Pulmonary artery endothelial cell (primary cell): ENCODE measurements at regions not wholly inside any gene's neighbourhood (a gene's known extent, or its start where the extent isn't known, plus 50 kb on each side); places are given as distances from the start of the nearest gene placed in this dataset.

Experiments used
- DNase-seq: peaks from one replicate; pipeline ENCODE4 v3.0.0-alpha.2; 2011; ENCODE audit warnings: low read depth, low spot score

- no peak for DNase-seq
These were observed 108.8 kb downstream of the SQOR start for GRCh38 chr15:45743426-45744235.

- no peak for DNase-seq
These were observed 109.4 kb downstream of the SQOR start for GRCh38 chr15:45744236-45744589.

GRCh38 chr15:45747426-45747825 is 112.6 kb downstream of the SQOR start:
- DNase-seq = no peak

- no peak for DNase-seq
These were observed 116.8 kb downstream of the SQOR start for GRCh38 chr15:45751629-45752028.

GRCh38 chr15:45759936-45760335 is 125.1 kb downstream of the SQOR start:
- DNase-seq = no peak

GRCh38 chr15:45762726-45763125 is 127.9 kb downstream of the SQOR start:
- no peak for DNase-seq

GRCh38 chr15:45763170-45763869 is 128.5 kb downstream of the SQOR start:
- DNase-seq = no peak

GRCh38 chr15:45773149-45773548 is 138.3 kb downstream of the SQOR start:
- DNase-seq = no peak

- no peak for DNase-seq
These were observed 141.9 kb downstream of the SQOR start for GRCh38 chr15:45776772-45777171.

GRCh38 chr15:45777781-45778180 is 143.0 kb downstream of the SQOR start:
- no peak for DNase-seq

- no peak for DNase-seq
These were observed 145.5 kb downstream of the SQOR start for GRCh38 chr15:45780352-45780751.

- no peak for DNase-seq
These were observed 149.8 kb downstream of the SQOR start for GRCh38 chr15:45784656-45785055.

GRCh38 chr15:45785897-45786296 is 151.1 kb downstream of the SQOR start:
- no peak for DNase-seq

GRCh38 chr15:45790325-45790943 is 155.6 kb downstream of the SQOR start:
- no peak for DNase-seq

- DNase-seq = no peak
These were observed 159.5 kb downstream of the SQOR start for GRCh38 chr15:45794304-45794703.

GRCh38 chr15:45794712-45795439 is 160.0 kb downstream of the SQOR start:
- DNase-seq = no peak

GRCh38 chr15:45795440-45796069 is 160.7 kb downstream of the SQOR start:
- DNase-seq = peak; percentile 46

- no peak for DNase-seq
These were observed 161.6 kb downstream of the SQOR start for GRCh38 chr15:45796433-45796832.

- DNase-seq = no peak
These were observed 164.7 kb downstream of the SQOR start for GRCh38 chr15:45799508-45799907.

GRCh38 chr15:45801543-45801942 is 166.7 kb downstream of the SQOR start:
- no peak for DNase-seq

GRCh38 chr15:45802140-45802539 is 167.3 kb downstream of the SQOR start:
- DNase-seq = no peak
